Progenitor cell of endocrine pancreas (in vitro differentiated cells): ENCODE measurements at regions not wholly inside any gene's neighbourhood (a gene's known extent, or its start where the extent isn't known, plus 50 kb on each side); places are given as distances from the start of the nearest gene placed in this dataset.

Experiments
- DNase-seq: peaks from one replicate; pipeline ENCODE4 v3.0.0; 2021; ENCODE audit warnings: low spot score; ENCODE audit not compliant: unreplicated experiment
- H3K27ac Mint-ChIP-seq: 2 replicates; pipeline ENCODE4 v1.8.0; 2021; ENCODE audit warnings: mild to moderate bottlenecking, moderate library complexity, mixed read lengths
- H3K27me3 Mint-ChIP-seq: 2 replicates; pipeline ENCODE4 v1.8.0; 2021; ENCODE audit warnings: mixed read lengths
- H3K36me3 Mint-ChIP-seq: 2 replicates; pipeline ENCODE4 v1.8.0; 2022; ENCODE audit warnings: mixed read lengths; ENCODE audit not compliant: insufficient read depth
- H3K4me1 Mint-ChIP-seq: 2 replicates; pipeline ENCODE4 v1.8.0; 2021; ENCODE audit warnings: low read depth, mixed read lengths
- H3K4me3 Mint-ChIP-seq: 2 replicates; pipeline ENCODE4 v1.8.0; 2021; ENCODE audit warnings: low read depth, mild to moderate bottlenecking, moderate library complexity, mixed read lengths
- H3K9me3 Mint-ChIP-seq: 2 replicates; pipeline ENCODE4 v1.8.0; 2021; ENCODE audit warnings: low read depth, mixed read lengths
- CTCF ChIP-seq: fragments of 200-600 bp; sonication (generic); IDR thresholded peaks from one replicate; pipeline ENCODE4 v1.5.0; 2021; ENCODE audit warnings: antibody characterized with exemption, mild to moderate bottlenecking; ENCODE audit not compliant: unreplicated experiment

DNA sequence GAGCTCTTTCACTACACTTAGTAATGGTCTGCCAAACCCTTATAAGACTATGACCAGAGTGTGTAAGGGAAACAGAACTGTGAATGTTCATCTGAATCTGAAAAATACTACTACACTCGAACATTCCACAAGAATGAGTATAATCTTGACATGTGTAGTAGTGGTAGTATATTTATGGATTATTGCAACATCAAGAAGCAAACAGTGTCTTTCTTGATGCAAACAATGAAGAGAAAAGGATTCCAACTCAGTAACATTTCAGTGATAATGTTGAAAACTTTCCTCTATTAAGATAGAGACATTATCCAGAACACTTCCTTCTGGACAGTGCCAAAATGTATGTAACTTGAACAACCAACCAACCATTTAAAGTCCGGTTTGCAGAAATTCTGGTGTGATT lies 394.7 kb upstream of the CPEB2 start:
- Mint-ChIP-seq H3K9me3 (no peaks in the 10 kb centered on the region), H3K36me3 (no peaks in the 10 kb centered on the region), H3K27ac (no peak overlapping the region), H3K4me1 (peaks cover 8% of the 10 kb centered on the region), H3K27me3 (no peaks in the 10 kb centered on the region), H3K4me3 (no peak overlapping the region)
- no peak for DNase-seq
- no peak for TF ChIP-seq CTCF

DNA sequence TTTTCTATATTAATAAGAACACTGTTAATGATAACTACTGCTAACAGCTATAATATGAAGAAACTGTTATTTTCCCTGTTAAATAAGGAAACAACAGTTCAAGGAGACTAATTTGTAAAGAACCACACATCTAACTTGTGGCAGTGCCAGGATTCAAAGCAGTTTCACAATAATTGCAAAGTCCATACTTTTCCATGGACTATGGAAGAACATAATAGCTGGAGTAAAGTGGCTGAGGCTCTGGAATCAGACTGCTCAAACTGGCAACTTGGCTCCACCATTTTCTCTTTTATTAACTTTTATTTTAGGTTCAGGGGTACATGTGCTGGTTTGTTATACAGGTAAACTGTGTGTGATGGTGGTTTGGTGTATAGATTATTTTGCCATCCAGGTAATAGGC lies 393.7 kb upstream of the CPEB2 start:
- Mint-ChIP-seq H3K4me1 (peaks cover 8% of the 10 kb centered on the region), H3K4me3 (no peak overlapping the region), H3K27ac (no peak overlapping the region), H3K9me3 (no peaks in the 10 kb centered on the region), H3K36me3 (no peaks in the 10 kb centered on the region), H3K27me3 (no peaks in the 10 kb centered on the region)
- TF ChIP-seq CTCF = no peak
- DNase-seq = no peak

DNA sequence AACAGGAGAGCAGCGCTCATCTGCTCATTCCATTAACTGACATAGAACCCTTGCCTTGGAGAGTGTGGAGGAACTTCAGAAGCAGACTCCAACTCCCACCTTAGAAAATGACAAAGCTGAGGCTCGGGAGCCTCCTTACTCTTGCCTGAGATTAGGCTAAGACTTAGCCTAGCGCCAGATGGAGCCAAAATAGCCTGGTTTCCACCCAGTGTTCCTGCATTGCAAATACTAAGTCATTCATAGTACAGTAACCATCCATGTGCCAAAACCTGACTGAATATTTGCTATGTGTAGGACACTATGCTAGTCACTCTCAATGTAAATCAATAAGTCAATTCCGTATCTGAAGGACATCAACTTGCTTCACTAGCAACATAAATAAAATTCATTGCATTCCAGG lies 387.4 kb upstream of the CPEB2 start:
- DNase-seq = no peak
- TF ChIP-seq CTCF = no peak
- no peaks in the 10 kb centered on the region for H3K9me3 Mint-ChIP-seq
- H3K4me1 Mint-ChIP-seq = no peaks in the 10 kb centered on the region
- no peak overlapping the region for H3K27ac Mint-ChIP-seq
- H3K36me3 Mint-ChIP-seq = no peaks in the 10 kb centered on the region
- H3K27me3 Mint-ChIP-seq = no peaks in the 10 kb centered on the region
- no peak overlapping the region for H3K4me3 Mint-ChIP-seq

DNA sequence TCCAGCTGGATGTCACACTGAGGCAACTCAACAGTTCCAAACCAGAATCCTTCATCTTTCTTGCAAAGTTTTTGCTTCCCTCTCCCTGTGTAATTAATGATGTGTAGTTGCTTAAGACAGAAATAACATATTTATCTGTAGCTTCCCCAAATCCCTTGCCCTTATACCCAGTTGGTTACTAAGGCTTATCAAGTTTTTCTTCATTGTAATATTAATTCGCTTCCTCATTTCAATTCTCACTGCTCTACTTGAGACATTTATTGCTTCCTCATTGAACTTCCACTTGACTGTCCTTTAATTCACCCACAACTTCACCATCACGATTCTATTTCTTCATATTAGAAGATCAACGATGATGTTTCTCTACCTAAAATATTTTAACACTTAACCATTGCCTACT lies 386.6 kb upstream of the CPEB2 start:
- no peak for DNase-seq
- no peaks in the 10 kb centered on the region for H3K4me1 Mint-ChIP-seq

GRCh38 chr4:14620567-14621141 lies 381.6 kb upstream of the CPEB2 start:
- DNase-seq = no peak
- Mint-ChIP-seq H3K4me1 (peaks cover 2% of the 10 kb centered on the region), H3K27me3 (no peaks in the 10 kb centered on the region), H3K9me3 (peaks cover 3% of the 10 kb centered on the region), H3K4me3 (no peak overlapping the region), H3K27ac (no peak overlapping the region), H3K36me3 (no peaks in the 10 kb centered on the region)
- TF ChIP-seq CTCF = no peak

More for the DNA sequence above, 386.6 kb upstream of the CPEB2 start:
- Mint-ChIP-seq H3K27me3 (no peaks in the 10 kb centered on the region), H3K4me3 (no peak overlapping the region), H3K9me3 (no peaks in the 10 kb centered on the region), H3K27ac (no peak overlapping the region), H3K36me3 (no peaks in the 10 kb centered on the region)
- no peak for TF ChIP-seq CTCF
